ENCODE measurements at regions not wholly inside any gene's neighbourhood (a gene's known extent, or its start where the extent isn't known, plus 50 kb on each side); places are given as distances from the start of the nearest gene placed in this dataset.

DNA sequence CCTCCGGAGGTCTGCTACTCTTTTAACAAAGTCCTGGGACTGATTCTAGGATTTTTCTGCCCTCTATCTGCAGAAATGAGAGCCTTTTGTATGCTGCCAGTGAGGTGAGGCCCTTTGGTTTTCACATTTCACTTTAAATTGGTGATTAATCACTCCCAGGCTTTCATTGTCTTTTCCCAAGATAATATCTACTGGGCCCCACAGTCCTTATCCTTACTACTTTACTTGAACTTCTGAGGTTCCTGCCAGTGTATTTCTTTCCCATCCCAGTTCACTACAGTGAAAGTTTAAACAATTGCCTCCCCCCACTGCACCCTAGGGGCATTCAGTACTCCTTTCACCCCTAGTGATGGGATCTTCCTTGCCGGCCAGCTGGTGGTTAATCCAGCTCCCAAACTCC, 127.4 kb upstream of the INHBA start:
- no peak for DNase-seq

DNA sequence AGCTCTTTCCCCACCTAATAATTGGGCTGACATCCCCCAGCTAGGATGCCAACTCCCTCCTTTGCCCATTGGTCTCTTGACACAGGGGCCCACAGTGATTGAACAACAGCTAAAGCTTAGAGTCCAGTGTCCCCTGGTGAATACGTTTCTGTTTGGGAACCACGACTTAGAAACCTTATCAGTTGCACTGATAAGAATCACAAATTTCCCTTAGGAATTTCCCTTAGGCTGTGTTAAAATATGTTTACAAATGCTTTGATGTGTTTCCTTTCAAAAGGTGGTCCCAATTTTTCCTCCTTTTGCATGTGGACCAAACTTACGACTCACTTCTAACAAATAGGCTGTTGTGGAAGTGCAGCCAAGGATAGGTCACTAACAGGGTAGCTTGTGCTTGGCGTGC, 126.0 kb upstream of the INHBA start:
- DNase-seq = no peak

DNA sequence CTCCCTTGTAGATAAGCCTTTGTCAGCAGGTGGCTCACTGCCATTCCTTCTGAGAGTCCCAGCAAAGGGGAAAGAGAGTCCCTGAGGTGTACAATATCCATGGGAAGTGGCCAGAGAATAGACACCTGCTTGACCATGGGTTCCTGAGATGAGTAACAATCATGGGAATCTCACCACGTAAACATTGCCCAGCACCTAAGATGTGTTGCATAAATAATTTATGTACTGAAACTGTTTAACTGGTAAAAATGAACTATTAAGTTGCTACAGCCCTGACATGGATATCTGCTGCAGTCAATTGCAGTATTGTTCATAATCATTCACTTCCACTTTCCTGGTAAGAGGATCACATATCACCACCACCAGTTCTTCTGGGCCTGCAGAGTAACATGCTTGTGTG, 123.8 kb upstream of the INHBA start:
- DNase-seq = no peak

DNA sequence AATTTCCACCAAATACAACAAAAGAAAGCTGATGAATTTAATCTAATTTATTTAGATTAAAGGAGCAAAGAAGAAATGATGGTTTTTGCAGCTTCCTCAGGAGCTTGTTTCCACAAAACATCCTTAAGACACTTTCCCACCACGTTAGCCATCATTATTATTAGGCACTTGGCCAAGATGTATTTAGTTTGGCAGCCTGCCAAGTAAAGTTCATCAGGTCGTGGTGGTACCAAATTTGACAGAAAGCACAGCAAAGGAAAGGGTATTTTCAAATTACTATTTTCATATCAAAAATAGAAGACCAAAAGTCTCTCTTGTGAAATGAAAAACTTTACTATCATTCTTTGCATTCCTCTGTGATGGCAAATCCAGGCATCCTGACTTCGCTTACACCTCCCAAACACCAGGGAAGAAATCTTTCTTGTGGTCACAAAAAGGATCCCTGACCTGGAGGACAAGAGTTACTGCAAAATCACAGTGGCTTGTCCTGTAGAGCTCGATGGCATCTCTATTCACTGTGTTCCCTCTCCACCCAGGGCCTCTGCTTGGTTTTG, 123.1 kb upstream of the INHBA start:
- DNase-seq = no peak

DNA sequence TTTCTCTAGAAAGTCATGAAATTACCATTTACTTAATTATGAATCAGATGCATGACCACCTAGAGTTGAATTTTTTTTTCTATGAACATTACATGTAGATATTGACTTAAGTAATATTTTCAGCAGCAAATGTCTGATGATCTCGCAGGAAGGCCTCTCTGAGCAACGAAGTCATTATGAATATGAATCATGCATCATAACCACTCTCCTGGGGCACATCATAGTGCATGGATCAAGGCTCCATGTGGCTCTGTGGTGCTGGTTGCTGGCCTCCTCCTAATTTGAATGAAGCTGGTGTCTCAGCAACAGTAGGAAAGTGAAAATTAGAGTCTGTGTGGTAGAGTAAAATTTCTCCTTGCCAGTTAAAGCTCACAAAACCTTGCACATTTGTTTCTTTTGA, 121.4 kb upstream of the INHBA start:
- no peak for DNase-seq

DNA sequence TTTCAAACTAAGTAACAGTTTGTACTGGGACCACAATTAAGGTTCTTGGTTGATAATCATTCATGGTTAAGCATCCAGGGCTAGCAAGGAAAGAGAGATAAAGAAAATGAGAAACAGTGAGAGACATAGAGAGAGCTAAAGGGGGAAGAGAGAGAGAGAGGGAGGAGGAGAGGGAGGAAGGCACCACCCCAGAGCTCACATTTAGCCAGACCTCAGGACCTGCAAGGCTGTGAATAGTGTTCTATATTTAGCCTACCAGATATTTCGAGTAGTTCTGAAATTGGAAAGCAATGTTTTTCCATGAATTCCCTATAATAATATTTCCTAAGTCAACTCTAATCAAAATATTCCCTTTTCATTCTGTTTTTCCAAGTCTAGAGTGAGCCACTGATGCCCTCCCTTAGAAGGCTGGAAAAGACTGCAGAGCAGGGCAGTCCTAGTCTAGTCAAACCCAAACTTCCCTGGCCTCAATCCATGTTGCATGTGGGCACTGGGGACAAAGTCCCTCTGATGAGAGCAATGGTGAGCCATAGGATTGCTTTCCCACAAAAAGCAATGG, 119.4 kb upstream of the INHBA start:
- no peak for DNase-seq

DNA sequence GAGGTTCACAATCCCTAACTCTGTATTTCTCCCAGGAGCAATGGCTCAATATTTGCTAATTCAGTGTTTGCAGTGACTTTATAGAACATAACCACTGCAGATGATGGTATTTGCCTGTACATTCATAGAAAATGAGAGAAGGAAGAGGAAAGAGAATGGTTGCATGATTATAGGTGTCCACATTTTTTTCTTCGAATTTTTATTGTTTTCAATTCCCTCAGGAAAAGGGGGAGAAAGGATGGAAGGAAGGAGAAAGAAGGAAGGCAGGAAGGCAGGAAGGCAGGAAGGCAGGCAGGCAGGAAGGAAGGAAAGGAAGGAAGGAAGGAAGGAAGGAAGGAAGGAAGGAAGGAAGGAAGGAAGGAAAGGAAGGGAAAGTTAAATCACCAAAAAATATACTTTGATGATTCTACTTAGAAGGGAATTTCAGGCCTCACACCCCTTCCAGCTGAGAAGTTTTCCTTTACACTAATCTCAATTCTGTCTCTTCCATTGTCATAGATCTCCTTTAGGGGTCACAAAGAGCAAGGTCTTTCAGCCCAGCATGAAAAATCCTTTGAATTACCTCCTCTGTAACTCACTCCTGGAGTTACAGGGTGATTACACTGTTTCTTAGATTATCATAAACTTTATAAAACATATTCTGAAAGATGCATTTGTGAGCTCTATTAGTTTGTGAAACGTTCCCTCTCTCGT, 118.8 kb upstream of the INHBA start:
- DNase-seq = no peak

DNA sequence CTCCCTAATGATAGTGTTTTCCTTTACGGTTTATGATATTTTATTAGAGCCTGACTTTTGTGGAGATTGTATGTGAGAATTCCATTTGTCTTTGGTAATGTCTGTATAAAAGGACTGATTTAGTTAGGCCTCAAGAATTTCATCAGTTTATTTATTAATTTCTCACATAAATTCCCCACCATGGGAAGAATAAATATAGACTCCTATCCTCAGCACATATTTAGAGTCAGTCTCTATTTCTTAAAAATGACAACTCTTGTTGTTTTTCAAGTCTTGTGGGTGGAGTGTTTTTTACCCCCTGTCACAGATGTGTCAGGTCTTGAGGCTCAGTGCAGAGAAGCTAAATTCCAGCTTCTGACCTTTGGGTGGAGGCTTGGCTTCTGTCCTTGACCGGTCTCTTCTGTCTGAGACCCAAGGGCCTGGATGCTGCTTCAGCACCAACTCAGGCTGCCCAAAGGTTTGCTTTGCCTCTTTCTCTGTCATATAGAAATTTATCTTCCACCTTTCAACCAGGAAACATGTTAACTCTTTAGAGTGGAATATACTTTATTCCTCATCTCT, 117.3 kb upstream of the INHBA start:
- no peak for DNase-seq

DNA sequence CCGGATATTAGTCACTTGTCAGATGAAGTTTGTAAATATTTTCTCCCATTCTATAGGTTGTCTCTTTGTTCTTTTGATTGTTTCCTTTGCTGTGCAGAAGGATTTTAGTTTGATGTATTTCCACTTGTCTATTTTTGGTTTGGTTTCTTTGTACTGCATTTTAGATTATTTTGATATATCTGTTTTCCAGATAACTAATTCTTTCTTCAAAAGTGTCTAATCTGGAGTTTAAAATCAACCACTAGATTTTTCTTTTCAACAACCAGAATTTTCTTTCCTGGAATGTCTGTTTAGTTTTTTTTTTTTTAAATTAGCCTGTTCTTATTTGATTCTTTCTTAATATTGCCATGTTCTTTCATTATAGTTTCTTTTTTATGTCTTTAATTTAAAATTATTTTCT, 116.8 kb upstream of the INHBA start:
- DNase-seq = no peak

DNA sequence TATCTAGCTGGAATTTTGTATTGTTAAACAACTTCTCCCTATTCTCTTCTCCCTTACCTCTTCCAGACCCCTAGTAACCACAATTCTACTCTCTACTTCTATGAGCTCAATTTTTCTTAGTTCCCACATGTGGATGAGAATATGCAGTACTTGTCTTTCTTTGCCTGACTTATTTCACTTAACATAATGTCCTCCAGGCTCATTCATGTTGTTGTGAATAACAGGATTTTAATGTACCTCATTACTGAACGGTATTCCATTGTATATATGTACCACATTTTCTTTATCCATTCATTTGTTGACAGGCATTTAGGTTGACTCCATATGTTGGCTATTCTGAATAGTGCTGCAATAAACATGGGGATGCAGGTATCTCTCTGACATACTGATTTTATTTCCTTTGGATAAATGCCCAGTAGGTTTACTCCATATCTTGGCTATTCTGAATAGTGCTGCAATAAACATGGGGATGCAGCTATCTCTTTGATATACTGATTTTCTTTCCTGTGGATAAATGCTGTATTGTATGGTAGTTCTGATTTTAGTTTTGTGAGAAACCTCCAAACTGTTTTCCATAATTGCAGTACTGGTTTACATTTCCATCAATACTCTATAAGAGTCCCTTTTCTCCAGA, 116.0 kb upstream of the INHBA start:
- DNase-seq = no peak

DNA sequence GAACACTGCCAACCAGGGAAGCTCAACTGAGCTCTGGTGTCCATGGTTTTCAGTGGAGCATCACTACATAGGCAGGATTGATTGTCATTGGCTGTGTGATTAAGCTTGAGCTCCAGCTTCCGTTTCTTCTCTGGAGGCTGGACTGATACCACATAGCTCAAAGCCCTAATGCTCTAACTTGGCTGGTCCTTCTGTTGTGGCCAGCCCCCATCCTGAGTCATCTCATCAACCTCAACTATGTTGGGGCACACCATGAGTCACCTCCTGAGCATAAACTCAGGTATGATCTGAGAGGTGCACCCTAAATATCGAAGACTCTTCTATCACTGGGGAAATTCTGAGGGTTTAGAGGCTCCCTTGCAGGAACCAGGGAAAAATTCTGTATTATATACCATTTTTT, 114.5 kb upstream of the INHBA start:
- DNase-seq = no peak

DNA sequence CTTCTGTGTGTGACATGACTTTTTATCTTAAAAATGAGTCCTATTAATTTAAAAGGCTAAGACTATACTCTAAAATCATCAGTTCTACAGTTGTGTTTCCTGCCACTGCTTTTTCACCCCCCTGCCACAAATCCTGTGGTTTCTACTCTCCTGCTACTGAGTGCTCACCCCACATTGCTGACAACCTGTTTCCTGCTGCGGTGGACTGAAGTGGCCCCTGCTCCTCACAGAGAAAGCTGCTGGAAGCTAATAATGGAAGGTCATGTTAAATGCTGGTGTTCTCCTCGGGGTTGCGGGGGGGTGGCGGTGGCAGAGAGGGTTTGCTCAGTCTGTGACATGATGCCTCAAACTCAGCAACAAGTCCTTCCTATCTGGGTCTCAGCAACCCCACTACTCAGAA, 113.2 kb upstream of the INHBA start:
- DNase-seq = peak; percentile 4

DNA sequence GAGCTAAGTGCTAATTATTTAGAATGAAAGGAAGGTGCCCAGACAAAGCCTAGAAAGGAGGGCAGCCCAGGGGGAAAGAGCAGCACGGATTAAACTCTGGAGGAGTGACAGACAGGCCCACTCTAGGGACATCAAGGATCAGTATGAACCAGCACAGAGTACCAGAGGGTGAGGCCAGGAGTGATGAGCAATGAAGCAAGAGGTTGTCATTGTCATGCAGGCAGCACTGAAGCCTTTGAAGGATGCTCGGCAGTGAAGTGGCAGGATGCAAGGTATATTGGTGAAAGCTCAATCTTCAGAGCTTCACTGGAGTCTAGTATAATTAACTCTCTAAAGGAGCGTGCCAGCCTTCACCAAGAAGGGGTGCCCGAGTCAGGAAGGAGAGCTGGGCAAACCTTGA, 112.0 kb upstream of the INHBA start:
- DNase-seq = no peak

DNA sequence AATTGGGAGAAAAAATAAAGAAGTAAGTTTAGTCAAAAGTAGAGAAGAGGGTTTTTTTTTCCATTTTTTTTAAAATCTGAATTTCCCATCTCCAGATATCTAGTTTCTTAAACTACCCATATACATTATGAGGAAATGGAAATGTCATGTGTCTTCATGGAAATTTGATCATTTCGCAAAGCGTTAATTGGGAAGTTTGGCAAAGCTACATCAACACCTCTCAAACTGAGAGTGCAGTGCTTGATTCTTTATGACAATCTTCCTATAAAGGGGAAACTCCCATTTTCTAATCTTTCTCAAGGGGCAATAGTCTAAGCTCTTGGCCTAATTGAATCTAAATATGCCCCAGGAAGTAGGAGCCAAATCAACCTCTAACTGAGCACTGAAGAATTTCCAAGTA, 110.4 kb upstream of the INHBA start:
- DNase-seq = no peak

DNA sequence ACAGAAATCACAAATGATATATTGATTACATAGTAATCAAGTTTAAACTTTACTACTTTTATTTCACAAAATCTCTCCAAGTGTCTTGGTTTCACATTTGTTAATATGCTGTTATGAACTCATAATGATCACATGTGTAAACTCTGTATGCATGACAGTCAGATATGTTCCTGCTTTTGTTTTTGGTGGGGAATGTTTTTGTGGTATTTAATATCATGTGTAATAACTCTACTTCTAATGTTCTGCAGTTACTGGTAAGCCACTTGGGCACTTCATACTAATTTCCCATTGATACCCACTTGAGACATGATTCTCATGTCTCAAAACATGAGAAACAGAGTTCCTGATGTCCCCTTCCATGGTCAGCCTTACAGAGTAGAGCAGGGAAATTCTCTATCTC, 109.1 kb upstream of the INHBA start:
- no peak for DNase-seq

DNA sequence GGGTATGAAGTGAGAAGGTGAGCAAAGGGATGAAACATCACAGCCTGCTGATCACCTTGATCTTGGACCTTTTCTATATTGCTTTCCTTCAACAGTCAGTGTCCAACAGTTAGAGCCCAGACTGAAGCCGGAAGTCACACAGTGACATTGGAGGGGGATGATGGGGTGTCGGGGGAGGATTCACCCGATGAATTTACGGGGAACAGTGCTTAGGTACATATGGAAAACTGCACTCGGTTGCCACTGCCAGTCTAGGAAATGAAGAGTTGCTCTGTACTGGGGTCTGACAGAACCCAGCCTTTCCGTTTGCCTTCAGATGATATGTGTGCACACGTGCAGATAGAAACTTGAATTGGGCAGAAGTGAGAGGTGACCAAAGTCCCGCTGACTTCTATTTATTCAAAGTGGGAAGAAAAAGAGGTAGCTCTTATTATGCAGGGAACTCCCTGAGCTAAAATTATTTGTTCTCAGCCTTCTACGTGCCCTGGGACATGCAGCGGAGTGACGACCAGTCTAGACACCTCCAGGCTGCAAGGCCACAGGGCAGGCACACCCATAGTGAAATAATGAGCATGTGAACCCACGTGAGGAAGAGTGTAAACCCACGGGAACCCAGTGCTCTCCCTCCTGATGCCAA, 107.2 kb upstream of the INHBA start:
- peak; percentile 35 for DNase-seq

DNA sequence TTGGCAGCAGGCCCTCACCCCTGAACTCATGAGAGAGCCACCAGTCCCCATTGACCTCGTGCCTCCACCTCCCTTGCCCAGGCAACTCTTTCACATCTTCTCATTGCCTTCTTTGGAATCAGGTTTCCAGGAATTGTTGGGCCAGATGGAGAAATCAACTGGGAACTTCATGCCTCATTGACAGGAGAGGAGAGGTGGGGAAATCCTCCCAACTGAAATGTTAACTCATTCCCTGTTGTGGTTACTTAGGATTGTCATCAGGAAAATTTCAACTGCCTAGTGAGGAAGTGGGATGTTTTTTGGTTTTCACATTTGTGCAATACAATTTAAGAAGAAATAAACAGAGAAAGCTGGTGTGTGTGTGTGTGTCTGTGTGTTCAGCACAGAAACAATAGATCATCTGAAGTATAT, 106.6 kb upstream of the INHBA start:
- DNase-seq = no peak

DNA sequence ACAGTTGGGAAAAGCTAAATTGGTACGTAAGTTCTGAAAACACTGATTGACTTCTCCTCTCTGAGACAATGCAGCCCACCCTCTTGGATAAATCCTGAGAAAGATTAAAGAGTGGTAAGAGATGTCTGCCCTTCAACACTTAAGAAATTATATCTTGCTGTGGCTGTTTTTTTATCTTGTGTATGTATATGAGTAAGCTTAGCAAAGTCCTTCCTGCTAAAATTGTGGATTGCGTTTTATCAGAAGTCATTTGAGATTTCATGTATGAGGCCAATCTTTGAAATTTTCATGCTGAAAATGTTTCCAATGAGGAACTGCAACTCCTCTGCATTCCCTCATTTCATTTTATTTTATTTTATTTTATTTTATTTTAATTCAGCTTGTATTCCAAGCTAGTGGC, 106.2 kb upstream of the INHBA start:
- no peak for DNase-seq

DNA sequence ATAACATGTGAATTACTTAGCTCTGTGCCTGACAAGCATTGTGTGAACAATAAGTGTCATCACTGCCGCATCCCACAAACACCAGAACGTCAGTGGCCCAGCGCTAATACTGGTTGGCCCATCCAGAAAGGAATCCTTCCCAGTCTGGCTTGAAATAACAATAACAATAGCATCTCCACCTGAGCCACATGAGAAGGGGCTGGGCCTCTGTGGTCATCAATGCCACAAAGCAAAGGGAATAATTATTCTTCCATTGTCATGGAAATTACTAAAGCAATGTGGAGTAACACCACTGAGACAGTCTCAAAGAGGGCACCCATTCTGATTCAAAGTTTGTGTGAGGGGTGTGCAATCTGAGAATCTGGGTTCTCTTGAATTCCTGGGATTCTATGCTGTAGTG, 105.7 kb upstream of the INHBA start:
- no peak for DNase-seq

DNA sequence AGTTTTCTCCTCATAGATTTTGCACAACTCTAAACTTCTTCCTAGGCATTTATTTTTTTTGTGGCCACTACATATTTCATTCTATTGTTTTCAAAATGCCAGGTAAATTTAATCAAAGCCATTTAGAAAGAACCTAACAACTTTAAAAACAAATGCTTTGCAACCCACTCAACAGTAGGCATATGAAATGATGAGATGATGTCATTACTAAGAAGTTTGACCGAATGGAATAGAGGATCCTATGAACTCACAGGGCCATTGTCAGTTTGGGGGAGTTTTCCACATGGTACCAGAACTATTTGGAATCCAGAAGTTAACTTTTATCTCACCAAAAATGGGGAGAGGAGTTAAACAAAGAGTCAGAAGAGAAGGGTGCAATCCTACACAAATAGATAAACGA, 100.7 kb upstream of the INHBA start:
- DNase-seq = no peak

DNA sequence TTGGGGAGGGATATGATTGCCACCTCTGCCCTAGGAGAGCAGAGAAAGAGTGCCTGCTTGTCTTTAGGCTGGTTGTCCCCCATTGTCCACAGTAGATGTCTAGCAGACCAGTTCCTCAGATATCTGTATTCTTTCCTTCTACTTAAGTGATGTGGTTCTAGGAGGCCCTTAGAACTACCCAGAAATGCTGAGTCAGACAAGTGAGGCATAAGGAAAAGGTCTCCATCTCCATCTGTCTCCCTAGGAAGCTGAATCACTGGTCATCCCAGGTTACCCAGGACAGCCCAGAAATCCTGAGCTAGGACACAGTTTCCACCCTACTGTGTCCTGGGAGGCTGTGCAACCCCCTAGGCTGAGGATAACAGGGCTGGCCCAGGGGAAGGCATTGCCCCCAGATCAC, 93.4 kb upstream of the INHBA start:
- no peak for DNase-seq

DNA sequence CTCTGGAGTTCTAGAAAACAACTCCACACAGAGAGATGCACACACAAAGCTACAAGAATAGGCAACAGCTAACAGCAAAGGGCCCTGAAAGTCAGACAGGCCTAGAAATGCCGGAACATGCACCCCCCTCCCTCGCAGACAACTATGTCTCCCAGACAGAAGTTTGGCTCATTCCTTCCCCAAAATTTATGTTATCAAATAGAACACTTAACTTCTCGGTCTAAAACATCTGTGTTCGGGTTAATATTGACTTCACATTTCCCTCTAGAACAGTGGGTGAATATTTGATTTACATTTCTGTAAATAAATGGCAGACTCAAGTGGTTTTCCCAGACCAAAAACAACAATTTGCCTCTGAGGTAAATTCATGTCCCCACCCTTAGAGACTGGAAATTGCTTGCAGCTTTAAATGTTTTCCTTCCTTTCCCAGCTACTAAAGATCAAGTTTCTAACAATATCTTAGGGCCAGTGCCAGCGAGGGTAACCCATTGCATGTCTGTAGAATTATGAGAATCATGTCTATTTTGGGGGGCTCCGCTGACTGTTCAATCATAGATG, 92.5 kb upstream of the INHBA start:
- no peak for DNase-seq

DNA sequence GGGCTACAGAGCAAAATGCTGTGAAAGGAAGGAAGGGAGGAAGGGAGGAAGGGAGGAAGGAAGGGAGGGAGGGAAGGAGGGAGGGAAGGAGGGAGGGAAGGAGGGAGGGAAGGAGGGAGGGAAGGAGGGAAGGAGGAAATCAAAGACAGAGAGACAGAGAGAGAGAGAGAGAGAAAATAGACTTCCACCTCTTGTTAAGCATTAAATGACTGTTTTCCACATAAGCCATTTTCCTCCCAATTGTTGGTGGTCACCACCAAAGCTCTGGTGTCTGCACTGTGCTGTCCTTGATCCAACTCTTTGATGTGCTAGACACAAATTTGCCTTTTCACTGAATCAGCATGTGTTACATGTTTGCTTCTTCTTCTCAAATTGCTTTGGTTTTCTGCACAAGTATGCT, 90.7 kb upstream of the INHBA start:
- no peak for DNase-seq

Measured in CD4-positive, alpha-beta T cell treated with Interferon gamma for 1 hour (primary cell).